Testis (tissue), 2 donors: ENCODE measurements at regions not wholly inside any gene's neighbourhood (a gene's known extent, or its start where the extent isn't known, plus 50 kb on each side); places are given as distances from the start of the nearest gene placed in this dataset.

Experiments used
- DNase-seq: peaks from one replicate; pipeline ENCODE4 v3.0.0-alpha.2; 2019
- H3K27ac ChIP-seq, 2 donors: fragments of 200-600 bp; sonication (generic); one replicate each; pipeline ENCODE4 v1.5.1; 2019
- H3K27me3 ChIP-seq: fragments of 200-600 bp; sonication (generic); one replicate; pipeline ENCODE4 v1.5.1; 2019
- H3K36me3 ChIP-seq: fragments of 200-600 bp; sonication (generic); one replicate; pipeline ENCODE4 v1.5.1; 2017; ENCODE audit warnings: low read depth; ENCODE audit errors: missing control alignments
- H3K4me1 ChIP-seq: fragments of 200-600 bp; sonication (generic); one replicate; pipeline ENCODE4 v1.5.1; 2019
- H3K4me3 ChIP-seq, 2 donors: fragments of 200-600 bp; sonication (generic); one replicate each; pipeline ENCODE4 v1.5.1; 2017 to 2019
- H3K9me3 ChIP-seq: fragments of 200-600 bp; sonication (generic); one replicate; pipeline ENCODE4 v1.5.1; 2017
- POLR2A ChIP-seq: fragments of 450-650 bp; IDR thresholded peaks from one replicate; pipeline ENCODE4 v1.6.1; 2017; ENCODE audit warnings: antibody characterized with exemption, mild to moderate bottlenecking, moderate library complexity
- WGBS, 2 donors: methylation state at CpG; one replicate each; pipeline ENCODE4 v1.1.5; 2018; 5-methylcytosine and 5-hydroxymethylcytosine counted together
- intact Hi-C: fragments of 100-400 bp; cut with DNase I; formaldehyde crosslinking; loops from one replicate; pipeline ENCODE4 v1.15.1; 2023; ENCODE audit warnings: low total_unique reads
- TF ChIP-seq, protein P1 (sequence below), 3 experiments: fragments of 450-650 bp in 2 of 3; fragments of 200-600 bp in 1 of 3; sonication (generic) in 1 of 3; IDR thresholded peaks; one replicate each; pipeline ENCODE4 v1.5.1; 2016 to 2019; ENCODE audit warnings: antibody characterized with exemption in 3 of 3, mild to moderate bottlenecking in 2 of 3, moderate library complexity in 1 of 3

DNA sequence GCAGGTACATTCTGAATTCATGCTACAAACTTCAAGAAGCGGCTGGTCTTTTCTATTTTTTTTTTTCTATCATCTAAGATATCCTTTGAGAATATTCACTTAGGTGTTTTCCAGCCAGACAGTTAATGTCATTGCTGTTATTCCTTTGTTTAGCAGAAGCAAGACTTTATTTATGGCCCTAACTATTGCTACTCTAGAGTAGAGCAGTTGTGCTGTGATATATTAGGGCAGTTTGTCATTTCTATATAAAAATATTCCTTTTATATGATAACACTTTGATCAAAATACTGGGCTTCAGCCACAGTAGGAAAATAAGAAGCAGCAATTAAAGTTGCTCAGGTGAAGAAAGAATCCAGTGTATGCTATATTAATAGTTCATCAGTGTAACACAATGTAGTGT lies 959.3 kb downstream of the NCAM2 start:
- H3K27me3 ChIP-seq, result no peaks in the 10 kb centered on the region
- intact Hi-C loops, result no loop called here
- no peak for DNase-seq

DNA sequence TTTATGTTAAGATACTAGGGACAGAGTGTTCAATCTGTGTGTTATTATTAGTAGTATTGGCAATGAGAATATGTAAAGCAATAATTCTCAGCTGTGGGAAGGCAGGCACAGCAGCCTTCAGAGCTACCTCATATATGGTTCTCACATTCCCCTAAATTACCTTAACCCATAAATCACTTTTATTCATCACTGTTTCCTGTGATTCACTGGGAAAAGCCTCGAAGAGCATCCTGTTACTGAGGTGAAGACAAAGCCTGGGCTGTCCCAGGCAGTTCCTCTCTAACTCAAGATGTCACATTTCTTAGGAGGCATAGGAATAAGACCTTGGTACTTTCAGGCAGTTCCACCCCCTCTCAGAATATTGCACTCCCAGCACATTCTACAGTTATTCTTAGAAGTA lies 965.7 kb downstream of the NCAM2 start:
- no peak for DNase-seq
- 59 to 79% methylated on average over 1 of the region's 1 CpG for WGBS, 2 donors
- Histone ChIP-seq H3K27me3 (no peaks in the 10 kb centered on the region), H3K9me3 (no peaks in the 10 kb centered on the region), H3K4me1 (peaks cover 3% of the 10 kb centered on the region), H3K27ac (no peak overlapping the region), H3K4me3 (no peak overlapping the region), H3K36me3 (no peaks in the 10 kb centered on the region)
- TF ChIP-seq, protein P1, sequence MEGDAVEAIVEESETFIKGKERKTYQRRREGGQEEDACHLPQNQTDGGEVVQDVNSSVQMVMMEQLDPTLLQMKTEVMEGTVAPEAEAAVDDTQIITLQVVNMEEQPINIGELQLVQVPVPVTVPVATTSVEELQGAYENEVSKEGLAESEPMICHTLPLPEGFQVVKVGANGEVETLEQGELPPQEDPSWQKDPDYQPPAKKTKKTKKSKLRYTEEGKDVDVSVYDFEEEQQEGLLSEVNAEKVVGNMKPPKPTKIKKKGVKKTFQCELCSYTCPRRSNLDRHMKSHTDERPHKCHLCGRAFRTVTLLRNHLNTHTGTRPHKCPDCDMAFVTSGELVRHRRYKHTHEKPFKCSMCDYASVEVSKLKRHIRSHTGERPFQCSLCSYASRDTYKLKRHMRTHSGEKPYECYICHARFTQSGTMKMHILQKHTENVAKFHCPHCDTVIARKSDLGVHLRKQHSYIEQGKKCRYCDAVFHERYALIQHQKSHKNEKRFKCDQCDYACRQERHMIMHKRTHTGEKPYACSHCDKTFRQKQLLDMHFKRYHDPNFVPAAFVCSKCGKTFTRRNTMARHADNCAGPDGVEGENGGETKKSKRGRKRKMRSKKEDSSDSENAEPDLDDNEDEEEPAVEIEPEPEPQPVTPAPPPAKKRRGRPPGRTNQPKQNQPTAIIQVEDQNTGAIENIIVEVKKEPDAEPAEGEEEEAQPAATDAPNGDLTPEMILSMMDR (IDR thresholded peaks at IDR 0.05), result no peak
- TF ChIP-seq POLR2A, result no peak
- intact Hi-C loops, result no loop called here

More for the DNA sequence above, 959.3 kb downstream of the NCAM2 start:
- WGBS, 2 donors, result 84 to 89% methylated on average over 1 of the region's 1 CpG
- no peaks in the 10 kb centered on the region for H3K36me3 ChIP-seq
- H3K27ac ChIP-seq, result no peak overlapping the region
- no peaks in the 10 kb centered on the region for H3K9me3 ChIP-seq
- no peak overlapping the region for H3K4me3 ChIP-seq
- no peaks in the 10 kb centered on the region for H3K4me1 ChIP-seq
- TF ChIP-seq POLR2A, result no peak
- TF ChIP-seq, protein P1 (IDR thresholded peaks at IDR 0.05), result no peak

DNA sequence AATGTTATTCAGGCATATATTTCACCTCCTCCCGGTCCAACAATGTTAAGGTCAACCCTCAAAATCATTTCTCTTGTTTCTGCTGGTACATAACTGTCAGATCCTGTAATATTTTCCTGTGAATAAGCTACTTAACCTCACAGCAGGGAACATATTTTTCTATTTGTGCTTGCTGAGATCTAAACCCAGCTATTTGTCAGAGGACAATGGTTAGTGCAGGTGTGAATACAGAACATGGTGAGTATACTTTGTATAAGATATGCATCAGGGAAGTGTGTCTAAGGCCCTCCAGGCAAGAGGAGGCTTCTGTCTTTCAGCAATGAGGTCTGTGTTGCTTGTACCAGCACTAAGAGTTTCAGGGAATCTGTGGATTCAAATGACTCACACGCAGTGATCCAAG lies 970.6 kb downstream of the NCAM2 start:
- no peaks in the 10 kb centered on the region for H3K36me3 ChIP-seq
- no peaks in the 10 kb centered on the region for H3K27me3 ChIP-seq
- H3K4me3 ChIP-seq, result no peak overlapping the region
- 84 to 85% methylated on average over 2 of the region's 2 CpGs for WGBS, 2 donors
- no peak overlapping the region for H3K27ac ChIP-seq
- TF ChIP-seq POLR2A, result no peak
- TF ChIP-seq, protein P1 (IDR thresholded peaks at IDR 0.05), result no peak
- no peaks in the 10 kb centered on the region for H3K9me3 ChIP-seq
- intact Hi-C loops, result no loop called here
- peaks cover 3% of the 10 kb centered on the region for H3K4me1 ChIP-seq
- no peak for DNase-seq

DNA sequence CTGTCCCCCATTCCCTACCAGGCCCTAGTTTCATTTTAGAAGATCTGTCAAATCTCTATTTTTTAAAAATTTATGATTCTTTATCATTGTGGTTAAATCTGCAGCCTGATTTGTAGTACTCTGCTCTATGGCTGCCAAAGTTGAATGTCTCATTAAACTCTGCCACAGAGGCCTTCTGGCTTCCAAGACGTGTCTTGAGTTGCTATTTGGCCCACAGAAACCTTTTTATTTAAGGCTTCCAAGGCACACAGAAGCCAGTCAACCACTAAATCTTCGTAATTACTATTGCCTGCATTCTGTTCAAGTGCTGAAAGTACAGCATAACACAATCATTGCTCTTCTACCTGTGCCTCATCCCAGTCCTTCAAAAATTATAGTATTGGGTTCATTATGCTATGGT lies 971.0 kb downstream of the NCAM2 start:
- TF ChIP-seq, protein P1 (IDR thresholded peaks at IDR 0.05), result no peak
- TF ChIP-seq POLR2A, result no peak
- no peak overlapping the region for H3K27ac ChIP-seq
- 60 to 73% methylated on average over 2 of the region's 2 CpGs for WGBS, 2 donors
- H3K36me3 ChIP-seq, result no peaks in the 10 kb centered on the region
- no peaks in the 10 kb centered on the region for H3K9me3 ChIP-seq
- DNase-seq, result no peak
- H3K4me3 ChIP-seq, result no peak overlapping the region
- intact Hi-C loops, result no loop called here
- peaks cover 3% of the 10 kb centered on the region for H3K4me1 ChIP-seq
- no peaks in the 10 kb centered on the region for H3K27me3 ChIP-seq

DNA sequence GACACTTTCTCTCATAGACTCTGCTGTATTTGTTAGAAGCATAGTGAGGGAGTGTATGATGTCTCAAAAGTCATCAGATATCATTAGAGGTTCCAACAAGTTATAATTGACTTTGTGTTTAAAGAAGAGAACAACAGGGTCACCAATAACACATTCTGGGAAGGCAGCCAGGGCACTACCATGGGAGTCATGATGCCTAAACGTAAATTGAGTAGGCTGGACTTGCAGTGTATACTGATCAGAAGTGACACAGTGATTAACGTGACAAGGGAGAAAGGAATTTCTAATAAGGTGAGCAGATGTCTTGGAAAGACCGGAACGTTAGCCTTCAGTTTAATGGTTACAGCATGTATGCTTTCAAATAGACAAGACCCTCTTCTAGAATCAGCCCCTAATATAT lies 973.2 kb downstream of the NCAM2 start:
- 41 to 48% methylated on average over 4 of the region's 4 CpGs for WGBS, 2 donors
- H3K27ac ChIP-seq, result no peak overlapping the region

More for the DNA sequence above, 973.2 kb downstream of the NCAM2 start:
- Histone ChIP-seq H3K9me3 (no peaks in the 10 kb centered on the region), H3K4me1 (peaks cover 3% of the 10 kb centered on the region), H3K36me3 (no peaks in the 10 kb centered on the region), H3K27me3 (no peaks in the 10 kb centered on the region), H3K4me3 (no peak overlapping the region)
- TF ChIP-seq POLR2A, result no peak
- TF ChIP-seq, protein P1 (IDR thresholded peaks at IDR 0.05), result no peak
- peak; percentile 51 for DNase-seq
- intact Hi-C loops, result no loop called here
